GM18858 (cell line): ENCODE measurements at regions not wholly inside any gene's neighbourhood (a gene's known extent, or its start where the extent isn't known, plus 50 kb on each side); places are given as distances from the start of the nearest gene placed in this dataset.
"Not testable (repeated sequence)": the region's sequence is repeated elsewhere in the genome, so short reads cannot be mapped to it uniquely, and the experiment has no call there.

ENCODE experiments used
- ATAC-seq: cut with Tn5 transposase; IDR thresholded peaks from one replicate; pipeline ENCODE4 v1.9.1; 2021; ENCODE audit not compliant: unreplicated experiment

DNA sequence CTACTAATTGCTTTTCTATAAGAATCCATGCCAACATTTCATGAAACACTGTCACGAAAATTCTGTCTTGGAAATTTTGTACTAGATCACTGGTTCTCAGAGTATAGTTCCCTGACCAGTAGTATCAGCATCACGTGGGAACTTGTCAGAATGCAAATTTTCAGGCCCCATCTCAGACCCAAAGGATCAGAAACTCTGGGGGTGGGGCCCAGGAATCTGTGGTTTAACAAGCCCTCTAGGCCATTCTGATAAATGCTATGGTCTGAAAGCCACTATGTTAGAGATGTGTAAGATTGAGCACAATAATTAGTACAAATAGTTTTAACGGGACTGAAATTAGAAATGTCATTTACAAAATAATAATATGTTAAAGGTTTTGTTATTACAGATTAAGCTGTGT lies 615.7 kb upstream of the ARRDC3 start:
- no peak for ATAC-seq

GRCh38 chr5:91983869-91984268 lies 600.8 kb upstream of the ARRDC3 start:
- ATAC-seq: no peak

GRCh38 chr5:91978221-91978882 lies 595.2 kb upstream of the ARRDC3 start:
- no peak for ATAC-seq

DNA sequence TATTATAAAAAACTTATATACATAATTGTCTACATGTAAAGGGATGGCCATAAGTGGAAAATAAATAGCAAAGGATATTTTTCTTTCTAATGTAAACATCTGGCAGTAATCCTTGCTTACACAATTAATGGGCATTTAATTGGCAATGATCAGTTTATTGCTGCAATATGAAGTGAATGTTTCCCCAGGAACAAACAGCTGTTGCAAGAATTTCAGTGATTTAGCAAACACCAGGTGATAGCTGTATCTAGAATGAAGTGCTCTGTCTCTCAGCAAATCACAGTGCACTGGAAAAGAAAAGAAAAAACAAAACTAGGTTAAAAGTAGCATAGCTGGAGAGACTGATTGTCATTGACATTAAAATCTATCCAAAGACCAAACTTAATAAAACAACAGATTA lies 594.5 kb upstream of the ARRDC3 start:
- no peak for ATAC-seq

GRCh38 chr5:91976451-91976850 lies 593.3 kb upstream of the ARRDC3 start:
- ATAC-seq: no peak

DNA sequence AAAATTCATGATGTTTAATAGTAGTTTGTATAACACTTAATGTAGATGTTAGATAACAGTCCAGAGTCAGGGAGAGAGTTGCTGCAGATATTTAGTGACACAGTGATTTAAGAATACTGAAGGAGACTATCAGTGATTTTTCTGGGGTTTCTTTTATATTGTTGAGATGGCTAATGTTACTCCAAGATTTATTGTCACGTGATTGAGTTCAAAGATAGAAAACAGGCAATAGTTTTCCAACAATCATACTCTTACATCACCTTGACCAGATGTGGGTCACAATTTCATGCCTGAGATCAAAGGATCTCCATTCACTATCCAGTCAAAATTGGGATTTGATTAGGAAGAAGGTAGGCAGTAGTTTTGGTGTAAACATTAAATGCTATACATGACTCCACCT lies 580.0 kb upstream of the ARRDC3 start:
- no peak for ATAC-seq

DNA sequence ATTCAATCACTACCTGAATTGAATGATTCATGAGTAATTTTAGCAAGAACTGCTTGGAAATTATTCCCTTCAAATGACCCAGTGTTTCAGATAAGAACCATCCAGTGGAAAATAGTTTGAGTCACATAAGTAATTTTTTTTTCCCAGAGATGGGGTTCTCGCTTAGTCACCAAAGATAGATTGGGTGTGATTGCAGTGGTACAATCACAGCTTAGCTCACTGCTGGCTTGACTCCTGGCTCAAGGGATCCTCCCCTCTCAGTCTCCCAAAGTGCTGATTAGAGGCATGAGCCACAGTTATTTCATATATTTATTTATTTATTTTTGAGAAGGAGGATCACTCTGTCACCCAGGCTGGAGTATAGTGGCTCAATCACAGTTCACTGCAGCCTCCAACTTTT lies 574.5 kb upstream of the ARRDC3 start:
- ATAC-seq: no peak

GRCh38 chr5:91956738-91957137 lies 573.6 kb upstream of the ARRDC3 start:
- no peak for ATAC-seq

- ATAC-seq: no peak
Observed at GRCh38 chr5:91955610-91956009, 572.5 kb upstream of the ARRDC3 start.

DNA sequence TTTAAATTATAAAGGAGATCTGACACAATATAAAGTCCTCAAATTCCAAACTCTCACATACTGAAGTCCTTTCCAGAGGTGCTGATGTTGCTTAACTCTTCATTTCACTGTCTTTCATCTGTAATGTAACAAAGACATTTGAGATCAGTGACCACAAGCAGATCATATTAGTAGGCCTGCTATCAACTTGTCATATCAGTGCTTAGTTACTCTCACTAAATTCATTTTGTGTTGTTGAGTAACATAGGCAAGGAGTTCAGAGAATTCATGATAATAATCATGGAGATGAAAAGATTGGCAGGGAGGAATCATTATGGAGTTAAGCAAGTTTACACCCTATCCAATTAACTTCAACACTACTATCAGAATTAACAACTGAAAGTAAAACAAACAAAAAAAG lies 571.0 kb upstream of the ARRDC3 start:
- ATAC-seq: no peak

DNA sequence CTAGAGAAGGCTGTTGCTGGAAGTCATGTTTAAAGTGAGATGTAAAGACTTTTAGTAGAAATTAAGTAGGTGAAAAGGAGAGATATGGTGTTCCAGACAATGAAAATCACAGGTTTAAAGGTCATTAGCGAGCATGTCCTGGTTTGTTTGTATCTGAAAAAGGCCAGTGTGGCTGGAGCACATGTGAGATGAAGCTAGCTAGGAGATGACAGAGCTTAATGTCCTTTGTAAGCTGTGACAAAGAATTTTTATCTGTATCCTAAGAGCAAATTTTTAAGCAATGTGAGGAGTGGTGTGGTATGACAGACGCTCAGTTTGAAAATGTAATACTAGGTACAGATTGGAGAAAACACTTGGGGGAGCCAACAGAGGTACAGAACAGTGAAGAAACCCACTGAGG lies 567.2 kb upstream of the ARRDC3 start:
- no peak for ATAC-seq

- no peak for ATAC-seq
Observed at GRCh38 chr5:91946870-91947269, 563.8 kb upstream of the ARRDC3 start.

GRCh38 chr5:91941588-91941987 lies 558.5 kb upstream of the ARRDC3 start:
- ATAC-seq: no peak

- no peak for ATAC-seq
Observed at GRCh38 chr5:91938441-91938840, 555.3 kb upstream of the ARRDC3 start.

DNA sequence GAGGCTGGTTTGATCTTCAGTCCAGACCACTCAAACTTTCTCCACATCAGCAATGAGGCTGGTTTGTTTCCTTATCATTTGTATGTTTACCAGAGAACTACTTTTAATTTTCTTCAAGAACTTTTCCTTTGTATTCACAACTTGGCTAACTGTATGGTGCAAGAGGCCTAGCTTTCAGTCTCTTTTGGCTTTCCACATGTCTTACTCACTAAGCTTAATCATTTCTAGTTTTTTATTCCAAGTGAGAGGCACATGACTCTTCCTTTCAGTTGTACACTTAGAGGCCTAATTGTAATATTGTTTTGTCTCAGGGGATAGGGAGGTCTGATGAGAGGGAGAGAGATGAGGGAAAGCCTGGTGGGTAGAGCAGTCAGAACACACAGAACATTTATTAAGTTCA lies 554.0 kb upstream of the ARRDC3 start:
- ATAC-seq: no peak

DNA sequence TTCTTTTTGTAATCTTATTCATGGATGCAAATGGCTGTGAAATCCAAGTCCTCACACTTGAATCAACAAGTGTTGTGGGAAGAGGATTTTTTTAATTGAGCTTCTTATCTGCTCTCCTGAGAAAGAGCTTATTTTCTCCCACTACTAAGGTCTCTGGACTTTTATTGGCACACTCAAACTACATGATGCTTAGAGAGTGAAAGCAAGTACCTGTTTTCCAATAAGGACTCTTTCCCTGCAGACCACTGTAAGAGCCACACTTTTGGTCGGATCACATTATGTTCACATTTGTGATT lies 546.4 kb upstream of the ARRDC3 start:
- ATAC-seq: peak; percentile 5

DNA sequence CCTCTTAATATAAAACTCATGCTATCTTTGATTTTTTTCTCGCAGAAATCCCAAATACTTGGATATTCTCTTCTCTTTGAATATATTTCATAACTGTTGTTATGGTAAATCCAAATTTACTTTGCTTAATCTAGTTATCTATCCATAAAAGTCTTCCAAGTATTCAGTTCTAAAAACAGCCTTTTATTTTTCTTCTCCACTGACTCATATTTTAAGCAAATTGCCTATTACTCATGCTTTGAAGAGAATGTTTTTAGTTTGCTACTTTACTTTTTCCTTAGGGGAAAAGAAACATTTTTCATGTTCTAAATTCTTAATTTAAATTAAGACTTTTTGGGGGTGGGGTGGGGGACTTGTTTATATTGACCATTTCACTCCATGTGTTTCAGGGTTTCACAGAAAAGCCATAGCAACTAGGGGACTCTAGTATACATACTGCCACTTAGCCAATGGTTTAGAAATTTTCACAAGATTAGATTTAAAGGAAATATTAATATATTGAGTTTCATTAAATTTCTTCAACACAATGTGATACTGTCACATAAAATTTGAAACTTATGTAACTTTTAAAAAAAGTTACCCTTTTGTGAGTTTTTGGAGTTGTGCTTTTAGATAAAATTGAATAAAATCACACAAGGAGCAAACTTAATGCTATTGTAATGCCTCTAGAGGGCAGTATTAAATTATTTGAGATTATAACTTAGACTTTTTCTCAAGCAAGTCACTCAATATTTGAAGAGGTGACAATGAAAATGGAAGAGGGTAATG lies 545.8 kb upstream of the ARRDC3 start:
- ATAC-seq: peak; percentile 60

- no peak for ATAC-seq
Observed at GRCh38 chr5:91927439-91927838, 544.3 kb upstream of the ARRDC3 start.

DNA sequence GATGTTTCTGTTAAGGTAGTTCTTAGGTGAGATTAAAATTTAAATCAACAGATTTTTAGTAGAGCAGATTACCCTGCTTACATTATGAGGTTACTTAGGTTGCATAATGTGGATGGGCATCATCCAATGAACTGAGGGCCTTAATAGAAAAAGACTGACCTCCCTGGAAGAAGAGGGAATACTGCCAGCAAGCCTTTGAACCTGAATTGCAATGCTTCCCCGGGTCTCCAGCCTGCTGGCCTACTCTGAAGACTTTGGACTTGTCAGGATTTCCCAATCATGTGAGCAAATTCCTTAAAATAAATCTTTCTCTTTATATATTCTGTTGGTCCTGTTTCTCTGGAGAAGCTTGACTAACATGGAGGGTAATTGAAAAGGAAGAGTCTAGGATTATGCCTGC lies 542.1 kb upstream of the ARRDC3 start:
- ATAC-seq: no peak

DNA sequence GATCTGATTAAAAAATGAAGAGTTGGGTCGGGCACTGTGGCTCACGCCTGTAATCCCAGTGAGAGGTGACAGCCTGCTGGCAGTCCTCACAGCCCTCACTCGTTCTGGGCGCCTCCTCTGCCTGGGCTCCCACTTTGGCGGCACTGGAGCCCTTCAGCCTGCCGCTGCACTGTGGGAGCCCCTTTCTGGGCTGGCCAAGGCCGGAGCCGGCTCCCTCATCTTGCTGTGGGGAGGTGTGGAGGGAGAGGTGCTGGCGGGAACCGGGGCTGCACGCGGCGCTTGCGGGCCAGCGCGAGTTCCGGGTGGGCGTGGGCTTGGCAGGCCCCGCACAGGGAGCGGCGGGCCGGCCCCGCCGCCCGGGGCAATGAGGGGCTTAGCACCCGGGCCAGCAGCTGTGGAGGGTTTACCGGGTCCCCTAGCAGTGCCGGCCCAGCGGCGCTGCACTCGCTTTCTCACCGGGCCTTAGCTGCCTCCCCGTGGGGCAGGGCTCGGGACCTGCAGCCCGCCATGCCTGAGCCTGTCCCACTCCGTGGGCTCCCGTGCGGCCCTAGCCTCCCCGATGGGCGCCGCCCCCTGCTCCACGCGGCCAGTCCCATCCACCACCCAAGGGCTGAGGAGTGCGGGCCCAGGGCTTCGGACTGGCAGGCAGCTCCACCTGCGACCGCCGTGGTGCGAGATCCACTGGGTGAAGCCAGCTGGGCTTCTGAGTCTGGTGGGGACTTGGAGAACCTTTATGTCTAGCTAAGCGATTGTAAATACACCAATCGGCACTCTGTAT lies 534.1 kb upstream of the ARRDC3 start:
- ATAC-seq: not testable (repeated sequence)

- ATAC-seq: no peak
Observed at GRCh38 chr5:91910655-91911054, 527.5 kb upstream of the ARRDC3 start.

GRCh38 chr5:91910247-91910646 lies 527.1 kb upstream of the ARRDC3 start:
- ATAC-seq: no peak
